Neural cell (in vitro differentiated cells): ENCODE measurements at regions not wholly inside any gene's neighbourhood (a gene's known extent, or its start where the extent isn't known, plus 50 kb on each side); places are given as distances from the start of the nearest gene placed in this dataset.

Experiments used
- H2AFZ ChIP-seq: fragments of 200-600, 300-800 bp; sonication (generic), shearing (Covaris generic); 2 replicates; pipeline ENCODE4 v1.6.0; 2014; ENCODE audit warnings: low read depth, mild to moderate bottlenecking, antibody characterized with exemption, low read length, moderate library complexity
- H3F3A ChIP-seq: fragments of 200-600 bp; shearing (Covaris generic); 2 replicates; pipeline ENCODE4 v1.6.1; 2016; ENCODE audit warnings: mild to moderate bottlenecking, moderate library complexity, mixed read lengths, antibody characterized with exemption, low read length; ENCODE audit not compliant: insufficient read depth, poor library complexity, severe bottlenecking
- H3K27ac ChIP-seq: fragments of 200-600, 300-800 bp; sonication (generic), shearing (Covaris generic); 2 replicates; pipeline ENCODE4 v1.5.1; 2014; ENCODE audit warnings: mild to moderate bottlenecking, low read length, moderate library complexity
- H3K27me3 ChIP-seq: fragments of 300-800, 200-600 bp; sonication (generic), shearing (Covaris generic); 2 replicates; pipeline ENCODE4 v1.6.0; 2014; ENCODE audit warnings: mild to moderate bottlenecking, low read depth, low read length, moderate library complexity; ENCODE audit not compliant: insufficient read depth
- H3K36me3 ChIP-seq: fragments of 300-800, 200-600 bp; sonication (generic), shearing (Covaris generic); 2 replicates; pipeline ENCODE4 v1.5.1; 2014; ENCODE audit warnings: mild to moderate bottlenecking, antibody characterized with exemption, low read length, moderate library complexity; ENCODE audit not compliant: insufficient read depth
- H3K4me2 ChIP-seq: fragments of 300-800, 200-600 bp; sonication (generic), shearing (Covaris generic); 2 replicates; pipeline ENCODE4 v1.6.0; 2014; ENCODE audit warnings: mild to moderate bottlenecking, low read length
- H3K4me3 ChIP-seq: fragments of 300-800, 200-600 bp; sonication (generic), shearing (Covaris generic); 2 replicates; pipeline ENCODE4 v1.5.1; 2014; ENCODE audit warnings: mild to moderate bottlenecking, low read length, moderate library complexity
- H3K79me2 ChIP-seq: fragments of 200-600 bp; shearing (Covaris generic); replicated peaks from 2 replicates; pipeline ENCODE4 v1.6.0; 2014; ENCODE audit warnings: mild to moderate bottlenecking, low read length, moderate library complexity; ENCODE audit not compliant: insufficient read depth
- H3K9ac ChIP-seq: fragments of 300-800, 200-600 bp; sonication (generic), shearing (Covaris generic); 2 replicates; pipeline ENCODE4 v1.6.1; 2016; ENCODE audit warnings: mild to moderate bottlenecking, low read length, mixed read lengths
- H3K9me2 ChIP-seq: fragments of 200-600 bp; shearing (Covaris generic); 2 replicates; pipeline ENCODE4 v1.6.1; 2016; ENCODE audit warnings: mild to moderate bottlenecking, low read length, mixed read lengths; ENCODE audit not compliant: insufficient read depth
- H3K9me3 ChIP-seq: fragments of 200-600, 300-800 bp; sonication (generic), shearing (Covaris generic); 2 replicates; pipeline ENCODE4 v1.6.1; 2016; ENCODE audit warnings: mild to moderate bottlenecking, mixed run types, low read length, moderate library complexity, mixed read lengths
- H4K20me1 ChIP-seq: fragments of 200-600 bp; shearing (Covaris generic); 2 replicates; pipeline ENCODE4 v1.6.1; 2016; ENCODE audit warnings: mild to moderate bottlenecking, mixed run types; ENCODE audit not compliant: insufficient read depth
- CTCF ChIP-seq: fragments of 450-650 bp; IDR thresholded peaks from 2 replicates; pipeline ENCODE4 v1.5.1; 2014; ENCODE audit warnings: antibody characterized with exemption, mild to moderate bottlenecking, moderate library complexity; ENCODE audit not compliant: poor library complexity, severe bottlenecking
- EP300 ChIP-seq: fragments of 450-650 bp; conservative IDR thresholded peaks from 2 replicates; pipeline ENCODE4 v1.6.1; 2014; ENCODE audit warnings: antibody characterized with exemption, mild to moderate bottlenecking, moderate library complexity; ENCODE audit not compliant: poor library complexity, severe bottlenecking
- EZH2 ChIP-seq: fragments of 200-600, 300-800 bp; shearing (Covaris generic), sonication (generic); IDR thresholded peaks from 2 replicates; pipeline ENCODE4 v1.6.1; 2014; ENCODE audit warnings: antibody characterized with exemption, low read length, borderline replicate concordance, mild to moderate bottlenecking; ENCODE audit not compliant: insufficient read depth, poor library complexity, severe bottlenecking
- MXI1 ChIP-seq: fragments of 450-650 bp; conservative IDR thresholded peaks from 2 replicates; pipeline ENCODE4 v1.6.1; 2014; ENCODE audit warnings: antibody characterized with exemption, mild to moderate bottlenecking; ENCODE audit not compliant: poor library complexity, severe bottlenecking
- POLR2AphosphoS5 ChIP-seq: IDR thresholded peaks from 2 replicates; pipeline ENCODE4 v1.6.1; 2012
- RAD21 ChIP-seq: fragments of 450-650 bp; conservative IDR thresholded peaks from 2 replicates; pipeline ENCODE4 v1.6.1; 2014; ENCODE audit warnings: antibody characterized with exemption, mild to moderate bottlenecking, moderate library complexity
- REST ChIP-seq: IDR thresholded peaks from 2 replicates; pipeline ENCODE4 v1.6.1; 2012; ENCODE audit warnings: borderline replicate concordance
- SMC3 ChIP-seq: fragments of 450-650 bp; conservative IDR thresholded peaks from 2 replicates; pipeline ENCODE4 v1.6.1; 2014; ENCODE audit warnings: antibody characterized with exemption, mild to moderate bottlenecking, moderate library complexity; ENCODE audit not compliant: poor library complexity
- TAF1 ChIP-seq: IDR thresholded peaks from 2 replicates; pipeline ENCODE4 v1.6.1; 2012; ENCODE audit warnings: low read depth

GRCh38 chr9:2480255-2480837 is 141.2 kb upstream of the VLDLR start:
- Histone ChIP-seq H3K9me3 (no peaks in the 10 kb centered on the region), H3K79me2 (no peaks in the 10 kb centered on the region), H4K20me1 (no peaks in the 10 kb centered on the region), H3F3A (no peaks in the 10 kb centered on the region), H3K4me3 (no peak overlapping the region), H3K36me3 (no peaks in the 10 kb centered on the region), H2AFZ (no peak overlapping the region), H3K27ac (no peak overlapping the region), H3K27me3 (no peaks in the 10 kb centered on the region), H3K4me2 (no peak overlapping the region), H3K9ac (no peak overlapping the region), H3K9me2 (no peaks in the 10 kb centered on the region)
- TF ChIP-seq CTCF, result no peak
- no peak for TF ChIP-seq MXI1
- no peak for TF ChIP-seq TAF1
- no peak for TF ChIP-seq POLR2AphosphoS5
- no peak for TF ChIP-seq EZH2
- TF ChIP-seq EP300, result no peak
- TF ChIP-seq RAD21, result no peak
- no peak for TF ChIP-seq REST
- TF ChIP-seq SMC3, result no peak

GRCh38 chr9:2481216-2481615 is 140.4 kb upstream of the VLDLR start:
- H3K9ac ChIP-seq, result no peak overlapping the region
- TF ChIP-seq POLR2AphosphoS5 (no peak), MXI1 (no peak), REST (no peak), EP300 (no peak), CTCF (no peak), SMC3 (no peak), RAD21 (no peak), TAF1 (no peak), EZH2 (no peak)

More at GRCh38 chr9:2481216-2481615, 140.4 kb upstream of the VLDLR start:
- Histone ChIP-seq H3K27ac (no peak overlapping the region), H3K4me3 (no peak overlapping the region), H3K9me2 (no peaks in the 10 kb centered on the region), H3K9me3 (no peaks in the 10 kb centered on the region), H4K20me1 (no peaks in the 10 kb centered on the region), H3K4me2 (no peak overlapping the region), H3K36me3 (no peaks in the 10 kb centered on the region), H3F3A (no peaks in the 10 kb centered on the region), H3K79me2 (no peaks in the 10 kb centered on the region), H2AFZ (no peak overlapping the region), H3K27me3 (no peaks in the 10 kb centered on the region)
